ENCODE measurements at regions not wholly inside any gene's neighbourhood (a gene's known extent, or its start where the extent isn't known, plus 50 kb on each side); places are given as distances from the start of the nearest gene placed in this dataset.

GRCh38 chr1:178034676-178035075, 59.2 kb upstream of the RASAL2 start:
- Mint-ChIP-seq H3K4me1 (peaks cover 26% of the 10 kb centered on the region), H3K9me3 (peaks cover 4% of the 10 kb centered on the region), H3K27me3 (ENCODE audit: insufficient read depth) (peaks cover 4% of the 10 kb centered on the region), H3K36me3 (ENCODE audit: low read depth) (no peaks in the 10 kb centered on the region), H3K27ac (no peak overlapping the region), H3K4me3 (no peak overlapping the region)
- Histone ChIP-seq H3K27ac (ENCODE audit: low read depth, low read length) (no peak overlapping the region), H3K4me3 (ENCODE audit: low read length) (no peak overlapping the region), H3K27me3 (ENCODE audit: control insufficient read depth, insufficient read depth, low read length, poor library complexity, severe bottlenecking) (no peaks in the 10 kb centered on the region), H3K9ac (ENCODE audit: extremely low read depth, low read length, poor library complexity, severe bottlenecking) (no peak overlapping the region), H3K4me1 (ENCODE audit: control insufficient read depth, insufficient read depth, low read length) (peaks cover 10% of the 10 kb centered on the region), H3K9me3 (ENCODE audit: control insufficient read depth, low read length) (peaks cover 10% of the 10 kb centered on the region), H3K36me3 (ENCODE audit: control insufficient read depth, insufficient read depth, low read length) (no peaks in the 10 kb centered on the region)
- WGBS, 2 experiments (ENCODE audit: insufficient coverage in 1 of 2, insufficient read length in 1 of 2), result 89% methylated on average over 2 of the region's 2 CpGs; no CpG with 5 or more reads in 1 of the 2 experiments
- DNase-seq, result no peak
- no peak for TF ChIP-seq CTCF (conservative IDR thresholded peaks at IDR 0.05)

GRCh38 chr1:178036090-178036489, 57.8 kb upstream of the RASAL2 start:
- Histone ChIP-seq H3K9me3 (ENCODE audit: control insufficient read depth, low read length) (peaks cover 10% of the 10 kb centered on the region), H3K27me3 (ENCODE audit: control insufficient read depth, insufficient read depth, low read length, poor library complexity, severe bottlenecking) (no peaks in the 10 kb centered on the region), H3K36me3 (ENCODE audit: control insufficient read depth, insufficient read depth, low read length) (no peaks in the 10 kb centered on the region), H3K4me3 (ENCODE audit: low read length) (no peak overlapping the region), H3K27ac (ENCODE audit: low read depth, low read length) (no peak overlapping the region), H3K4me1 (ENCODE audit: control insufficient read depth, insufficient read depth, low read length) (peaks cover 10% of the 10 kb centered on the region), H3K9ac (ENCODE audit: extremely low read depth, low read length, poor library complexity, severe bottlenecking) (no peak overlapping the region)
- H3K27me3 Mint-ChIP-seq (ENCODE audit: insufficient read depth), result peaks cover 11% of the 10 kb centered on the region
- peaks cover 37% of the 10 kb centered on the region for H3K4me1 Mint-ChIP-seq
- H3K36me3 Mint-ChIP-seq (ENCODE audit: low read depth), result no peaks in the 10 kb centered on the region
- H3K4me3 Mint-ChIP-seq, result no peak overlapping the region
- H3K27ac Mint-ChIP-seq, result no peak overlapping the region
- no peak for TF ChIP-seq CTCF (conservative IDR thresholded peaks at IDR 0.05)
- no peak for DNase-seq
- WGBS, 2 experiments (ENCODE audit: insufficient coverage in 1 of 2, insufficient read length in 1 of 2), result 91 to 100% methylated on average over 4 to 10 of the region's 10 CpGs
- H3K9me3 Mint-ChIP-seq, result peaks cover 10% of the 10 kb centered on the region

GRCh38 chr1:178037510-178038253, 56.2 kb upstream of the RASAL2 start:
- peaks cover 2% of the 10 kb centered on the region for H3K4me1 ChIP-seq (ENCODE audit: control insufficient read depth, insufficient read depth, low read length)
- peak; percentile 70 for TF ChIP-seq CTCF (conservative IDR thresholded peaks at IDR 0.05)
- Mint-ChIP-seq H3K27me3 (ENCODE audit: insufficient read depth) (peaks cover 11% of the 10 kb centered on the region), H3K27ac (no peak overlapping the region), H3K9me3 (peaks cover 19% of the 10 kb centered on the region), H3K4me3 (peak overlapping the region; percentile 60), H3K4me1 (peaks cover 30% of the 10 kb centered on the region), H3K36me3 (ENCODE audit: low read depth) (no peaks in the 10 kb centered on the region)
- H3K36me3 ChIP-seq (ENCODE audit: control insufficient read depth, insufficient read depth, low read length), result no peaks in the 10 kb centered on the region
- H3K27me3 ChIP-seq (ENCODE audit: control insufficient read depth, insufficient read depth, low read length, poor library complexity, severe bottlenecking), result no peaks in the 10 kb centered on the region
- no peak overlapping the region for H3K4me3 ChIP-seq (ENCODE audit: low read length)
- DNase-seq, result peak; percentile 90
- no peak overlapping the region for H3K27ac ChIP-seq (ENCODE audit: low read depth, low read length)
- peaks cover 17% of the 10 kb centered on the region for H3K9me3 ChIP-seq (ENCODE audit: control insufficient read depth, low read length)
- no peak overlapping the region for H3K9ac ChIP-seq (ENCODE audit: extremely low read depth, low read length, poor library complexity, severe bottlenecking)
- WGBS, 2 experiments (ENCODE audit: insufficient coverage in 1 of 2, insufficient read length in 1 of 2), result 75 to 88% methylated on average over 35 to 58 of the region's 58 CpGs
